DND-41 (cell line): ENCODE measurements at regions not wholly inside any gene's neighbourhood (a gene's known extent, or its start where the extent isn't known, plus 50 kb on each side); places are given as distances from the start of the nearest gene placed in this dataset.

Experiments used
- ATAC-seq: fragments of 200-7000 bp; cut with Tn5 transposase; 3 replicates; pipeline ENCODE4 v1.9.1; 2021; ENCODE audit warnings: low read depth; ENCODE audit not compliant: insufficient read depth
- DNase-seq: peaks from one replicate; pipeline ENCODE4 v3.0.0-alpha.2; 2020
- H2AFZ ChIP-seq: 2 replicates; pipeline ENCODE4 v1.6.0; 2012; ENCODE audit warnings: low read depth, low read length
- H3K27ac ChIP-seq: 2 replicates; pipeline ENCODE4 v1.5.1; 2012; ENCODE audit warnings: low read length, inconsistent platforms
- H3K27me3 ChIP-seq: fragments of 200-600 bp; sonication (generic); 2 replicates; pipeline ENCODE4 v1.6.0; 2012; ENCODE audit warnings: low read length, mild to moderate bottlenecking, inconsistent platforms; ENCODE audit not compliant: insufficient read depth, poor library complexity
- H3K36me3 ChIP-seq: 2 replicates; pipeline ENCODE4 v1.5.1; 2012; ENCODE audit warnings: low read length, inconsistent platforms; ENCODE audit not compliant: insufficient read depth
- H3K4me1 ChIP-seq: 2 replicates; pipeline ENCODE4 v1.5.1; 2012; ENCODE audit warnings: mild to moderate bottlenecking, low read length; ENCODE audit not compliant: insufficient read depth
- H3K4me2 ChIP-seq: 2 replicates; pipeline ENCODE4 v1.6.0; 2012; ENCODE audit warnings: mild to moderate bottlenecking, moderate library complexity, low read length, inconsistent platforms; ENCODE audit not compliant: insufficient read depth
- H3K4me3 ChIP-seq, 2 experiments: fragments of 200-600 bp in 1 of 2; shearing (Covaris generic) in 1 of 2; 2 replicates each; pipeline ENCODE4 v1.5.1; 2012 to 2016; ENCODE audit warnings: inconsistent platforms in 2 of 2, low read length in 2 of 2, mild to moderate bottlenecking in 2 of 2, low read depth in 1 of 2, moderate library complexity in 1 of 2
- H3K79me2 ChIP-seq: 2 replicates; pipeline ENCODE4 v1.6.0; 2012; ENCODE audit warnings: low read length, inconsistent platforms; ENCODE audit not compliant: insufficient read depth
- H3K9ac ChIP-seq: 2 replicates; pipeline ENCODE4 v1.6.0; 2012; ENCODE audit warnings: low read depth, mild to moderate bottlenecking, inconsistent platforms, low read length, moderate library complexity
- H3K9me3 ChIP-seq: 2 replicates; pipeline ENCODE4 v1.5.1; 2012; ENCODE audit warnings: low read length, moderate library complexity, mild to moderate bottlenecking, inconsistent platforms; ENCODE audit not compliant: insufficient read depth, severe bottlenecking
- H4K20me1 ChIP-seq: 2 replicates; pipeline ENCODE4 v1.6.0; 2012; ENCODE audit warnings: low read length; ENCODE audit not compliant: insufficient read depth
- CTCF ChIP-seq: IDR thresholded peaks from 2 replicates; pipeline ENCODE4 v1.5.1; 2012; ENCODE audit warnings: borderline replicate concordance, low read length, moderate library complexity, mild to moderate bottlenecking; ENCODE audit not compliant: poor library complexity, severe bottlenecking; ENCODE audit errors: extremely low read depth
- EZH2 ChIP-seq: IDR thresholded peaks from 3 replicates; pipeline ENCODE4 v1.6.1; 2012; ENCODE audit warnings: borderline replicate concordance, low read depth, mild to moderate bottlenecking, moderate library complexity, low read length, inconsistent platforms; ENCODE audit not compliant: severe bottlenecking

GRCh38 chr1:60427194-60427593, 353.6 kb upstream of the C1orf87 start:
- Histone ChIP-seq H3K27me3 (no peaks in the 10 kb centered on the region), H3K4me3 (no peak overlapping the region), H3K27ac (no peak overlapping the region), H3K79me2 (no peaks in the 10 kb centered on the region), H3K4me1 (no peaks in the 10 kb centered on the region), H4K20me1 (no peaks in the 10 kb centered on the region), H3K9me3 (no peaks in the 10 kb centered on the region), H3K4me2 (no peak overlapping the region), H3K9ac (no peak overlapping the region), H2AFZ (no peak overlapping the region), H3K36me3 (no peaks in the 10 kb centered on the region)
- DNase-seq (no peak), ATAC-seq (no peak)
- TF ChIP-seq EZH2: no peak

GRCh38 chr1:60425528-60425927, 352.0 kb upstream of the C1orf87 start:
- no peak for ATAC-seq
- Histone ChIP-seq H3K4me3 (no peak overlapping the region), H3K27ac (no peak overlapping the region), H3K9ac (no peak overlapping the region), H3K4me1 (no peaks in the 10 kb centered on the region), H4K20me1 (no peaks in the 10 kb centered on the region), H3K4me2 (no peak overlapping the region), H2AFZ (no peak overlapping the region), H3K27me3 (no peaks in the 10 kb centered on the region), H3K9me3 (no peaks in the 10 kb centered on the region), H3K36me3 (no peaks in the 10 kb centered on the region), H3K79me2 (no peaks in the 10 kb centered on the region)
- DNase-seq: no peak
- TF ChIP-seq CTCF (peak; percentile 35), EZH2 (no peak)

GRCh38 chr1:60423146-60423780, 349.7 kb upstream of the C1orf87 start:
- H3K4me1 ChIP-seq: no peaks in the 10 kb centered on the region
- H4K20me1 ChIP-seq: no peaks in the 10 kb centered on the region
- no peak overlapping the region for H3K9ac ChIP-seq
- TF ChIP-seq EZH2: no peak
- no peak for TF ChIP-seq CTCF
- ATAC-seq (no peak), DNase-seq (no peak)
- H2AFZ ChIP-seq: no peak overlapping the region
- no peak overlapping the region for H3K27ac ChIP-seq
- no peaks in the 10 kb centered on the region for H3K79me2 ChIP-seq
- H3K36me3 ChIP-seq: no peaks in the 10 kb centered on the region
- no peak overlapping the region for H3K4me3 ChIP-seq
- no peaks in the 10 kb centered on the region for H3K9me3 ChIP-seq
- H3K4me2 ChIP-seq: no peak overlapping the region
- H3K27me3 ChIP-seq: no peaks in the 10 kb centered on the region

- H3K27ac ChIP-seq: no peak overlapping the region
- no peaks in the 10 kb centered on the region for H4K20me1 ChIP-seq
- H2AFZ ChIP-seq: no peak overlapping the region
- no peak for ATAC-seq
- no peaks in the 10 kb centered on the region for H3K9me3 ChIP-seq
- no peak overlapping the region for H3K4me2 ChIP-seq
- H3K79me2 ChIP-seq: no peaks in the 10 kb centered on the region
- H3K27me3 ChIP-seq: no peaks in the 10 kb centered on the region
- no peaks in the 10 kb centered on the region for H3K4me1 ChIP-seq
- no peak overlapping the region for H3K9ac ChIP-seq
- H3K36me3 ChIP-seq: no peaks in the 10 kb centered on the region
- H3K4me3 ChIP-seq: no peak overlapping the region
- TF ChIP-seq CTCF (no peak), EZH2 (no peak)
- no peak for DNase-seq
Observed at GRCh38 chr1:60421965-60422364, 348.4 kb upstream of the C1orf87 start.
